ENCODE measurements at regions not wholly inside any gene's neighbourhood (a gene's known extent, or its start where the extent isn't known, plus 50 kb on each side); places are given as distances from the start of the nearest gene placed in this dataset.
"Not testable (repeated sequence)": the region's sequence is repeated elsewhere in the genome, so short reads cannot be mapped to it uniquely, and the experiment has no call there.

GRCh38 chr18:28421950-28422349, 245.0 kb upstream of the CDH2 start:
- DNase-seq = not testable (repeated sequence)

GRCh38 chr18:28412521-28412920, 235.6 kb upstream of the CDH2 start:
- DNase-seq = no peak

- DNase-seq = no peak
Observed at GRCh38 chr18:28411806-28412205, 234.9 kb upstream of the CDH2 start.

- no peak for DNase-seq
Observed at GRCh38 chr18:28409811-28410210, 232.9 kb upstream of the CDH2 start.

GRCh38 chr18:28408528-28408927, 231.6 kb upstream of the CDH2 start:
- DNase-seq = no peak

GRCh38 chr18:28407681-28408080, 230.8 kb upstream of the CDH2 start:
- DNase-seq = no peak

- DNase-seq = no peak
Observed at GRCh38 chr18:28406533-28406932, 229.6 kb upstream of the CDH2 start.

GRCh38 chr18:28404694-28405093, 227.8 kb upstream of the CDH2 start:
- no peak for DNase-seq

- no peak for DNase-seq
Observed at GRCh38 chr18:28399781-28400362, 222.9 kb upstream of the CDH2 start.

GRCh38 chr18:28398471-28398870, 221.5 kb upstream of the CDH2 start:
- DNase-seq = no peak

- DNase-seq = no peak
Observed at GRCh38 chr18:28390022-28390421, 213.1 kb upstream of the CDH2 start.

GRCh38 chr18:28382215-28382879, 205.4 kb upstream of the CDH2 start:
- no peak for DNase-seq

- no peak for DNase-seq
Observed at GRCh38 chr18:28372186-28372585, 195.3 kb upstream of the CDH2 start.

GRCh38 chr18:28366676-28367075, 189.7 kb upstream of the CDH2 start:
- DNase-seq = no peak

- no peak for DNase-seq
Observed at GRCh38 chr18:28365411-28365831, 188.5 kb upstream of the CDH2 start.

- DNase-seq = no peak
Observed at GRCh38 chr18:28363124-28363523, 186.2 kb upstream of the CDH2 start.

- DNase-seq = no peak
Observed at GRCh38 chr18:28359176-28359575, 182.2 kb upstream of the CDH2 start.

GRCh38 chr18:28357766-28358401, 181.0 kb upstream of the CDH2 start:
- DNase-seq = no peak

GRCh38 chr18:28350821-28351220, 173.9 kb upstream of the CDH2 start:
- no peak for DNase-seq

- no peak for DNase-seq
Observed at GRCh38 chr18:28342231-28342630, 165.3 kb upstream of the CDH2 start.

GRCh38 chr18:28338316-28338715, 161.4 kb upstream of the CDH2 start:
- no peak for DNase-seq

- DNase-seq = no peak
Observed at GRCh38 chr18:28334516-28334915, 157.6 kb upstream of the CDH2 start.

GRCh38 chr18:28332071-28332470, 155.1 kb upstream of the CDH2 start:
- DNase-seq = no peak

GRCh38 chr18:28331551-28331950, 154.6 kb upstream of the CDH2 start:
- DNase-seq = no peak

GRCh38 chr18:28313602-28314001, 136.7 kb upstream of the CDH2 start:
- no peak for DNase-seq

All from GOT3 (cell line).